ENCODE measurements at regions not wholly inside any gene's neighbourhood (a gene's known extent, or its start where the extent isn't known, plus 50 kb on each side); places are given as distances from the start of the nearest gene placed in this dataset.

DNA sequence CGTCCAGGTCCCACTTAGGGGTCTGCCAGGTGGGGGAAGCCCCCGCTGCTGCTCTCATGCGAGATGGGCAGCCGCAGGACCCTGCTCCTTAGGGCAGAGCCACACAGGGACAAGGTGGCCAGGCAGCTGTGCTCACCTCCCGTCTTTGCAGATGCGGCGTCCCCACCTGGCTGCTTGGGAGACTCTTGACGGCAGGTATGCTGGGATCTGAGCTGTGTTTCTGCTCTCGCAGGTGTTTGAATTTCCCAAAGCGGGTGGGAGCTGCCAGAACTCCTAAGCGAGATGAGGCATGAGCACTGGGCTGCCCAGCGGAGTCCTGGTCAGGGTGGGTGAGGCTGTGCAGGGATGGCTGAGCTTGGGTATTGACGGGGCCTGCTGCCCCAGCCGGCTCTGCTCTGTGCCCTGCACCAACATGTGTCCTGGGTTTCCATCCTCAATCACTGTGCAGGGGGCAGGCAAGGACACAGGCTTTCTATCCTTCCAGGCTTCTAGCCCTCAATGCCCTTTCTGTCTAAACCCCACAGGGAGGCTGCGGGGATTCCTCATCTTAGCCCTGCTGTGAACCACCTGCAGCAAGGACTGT is 151.4 kb downstream of the ICE1 start:
- no peaks in the 10 kb centered on the region for H3K9me3 ChIP-seq (ENCODE audit: control insufficient read depth, insufficient read depth, low read depth, low read length)
- H3K79me2 ChIP-seq (ENCODE audit: control insufficient read depth, insufficient read depth, low read length) = no peaks in the 10 kb centered on the region
- no peaks in the 10 kb centered on the region for H3K36me3 ChIP-seq (ENCODE audit: control insufficient read depth, insufficient read depth, low read length)

DNA sequence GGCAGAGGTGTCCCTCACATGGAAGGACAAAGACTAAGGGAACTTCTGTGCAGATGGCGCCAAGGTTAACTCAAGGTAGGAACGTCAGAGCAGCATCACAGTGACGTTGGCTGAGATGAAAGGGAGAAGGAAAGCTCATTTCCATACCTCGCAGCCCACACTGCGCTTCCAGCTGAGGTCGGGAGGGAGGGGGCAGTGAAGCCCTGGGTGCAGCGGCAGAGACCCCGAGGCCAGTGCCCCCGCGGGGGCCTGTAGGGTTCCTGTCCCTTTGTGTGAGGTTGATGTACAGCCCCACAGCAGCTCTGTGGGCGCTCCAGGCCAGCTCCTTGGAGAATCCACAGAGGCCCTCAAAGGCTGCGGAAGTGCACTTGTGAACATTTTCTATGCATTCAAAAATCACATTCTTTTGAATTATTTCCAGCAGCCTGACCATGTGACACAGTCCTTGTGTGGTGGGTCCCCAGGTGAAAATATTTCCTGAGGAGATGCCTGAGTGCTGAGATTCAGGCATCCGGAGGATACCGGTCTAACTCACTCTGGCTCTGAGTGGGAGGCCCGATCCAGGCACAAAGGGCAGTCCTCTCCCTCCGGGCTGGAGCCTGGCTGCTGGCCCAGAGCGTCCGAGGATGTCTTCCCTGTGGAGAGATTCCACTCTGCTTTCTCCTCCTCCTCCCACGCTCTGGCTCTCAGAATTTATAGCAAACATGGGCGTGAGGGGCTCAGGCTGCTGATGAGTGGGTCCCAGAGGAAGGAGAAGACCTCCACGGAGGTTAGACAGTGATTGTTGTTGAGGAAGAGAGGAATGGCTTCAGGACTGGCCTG is 150.7 kb downstream of the ICE1 start:
- Histone ChIP-seq H3K79me2 (ENCODE audit: control insufficient read depth, insufficient read depth, low read length) (no peaks in the 10 kb centered on the region), H4K20me1 (ENCODE audit: control insufficient read depth, extremely low read depth, insufficient read depth, low read length) (no peaks in the 10 kb centered on the region), H3K36me3 (ENCODE audit: control insufficient read depth, insufficient read depth, low read length) (no peaks in the 10 kb centered on the region), H2AFZ (ENCODE audit: low read length) (no peak overlapping the region), H3K4me1 (ENCODE audit: control insufficient read depth, extremely low read depth, insufficient read depth, low read length) (no peaks in the 10 kb centered on the region), H3K4me3 (replicated peaks in 1 of 4; ENCODE audit: control extremely low read depth in 1 of 4, insufficient read depth in 1 of 4, low read depth in 3 of 4, low read length in 4 of 4) (no peak overlapping the region), H3K9ac (ENCODE audit: insufficient read depth, low read length) (no peak overlapping the region), H3K27me3 (ENCODE audit: control insufficient read depth, insufficient read depth, low read length) (no peaks in the 10 kb centered on the region), H3K4me2 (ENCODE audit: extremely low read depth, insufficient read depth, low read length) (no peak overlapping the region), H3K27ac (ENCODE audit: insufficient read depth, low read length) (no peak overlapping the region), H3K9me3 (ENCODE audit: control insufficient read depth, insufficient read depth, low read depth, low read length) (no peaks in the 10 kb centered on the region)
- no peak for DNase-seq (ENCODE audit: low read depth in 2 of 2)
- TF ChIP-seq CTCF (conservative IDR thresholded peaks at IDR 0.05 in 1 of 2, IDR thresholded peaks at IDR 0.05 in 1 of 2; ENCODE audit: low read depth in 1 of 2, low read length in 2 of 2) (no peak), EZH2 (IDR thresholded peaks at IDR 0.05; ENCODE audit: low read length, missing control alignments) (no peak)

More for the DNA sequence above, 151.4 kb downstream of the ICE1 start:
- no peak overlapping the region for H3K9ac ChIP-seq (ENCODE audit: insufficient read depth, low read length)
- H3K4me2 ChIP-seq (ENCODE audit: extremely low read depth, insufficient read depth, low read length) = no peak overlapping the region
- no peak for TF ChIP-seq CTCF (conservative IDR thresholded peaks at IDR 0.05 in 1 of 2, IDR thresholded peaks at IDR 0.05 in 1 of 2; ENCODE audit: low read depth in 1 of 2, low read length in 2 of 2)
- no peak for TF ChIP-seq EZH2 (IDR thresholded peaks at IDR 0.05; ENCODE audit: low read length, missing control alignments)
- no peaks in the 10 kb centered on the region for H3K27me3 ChIP-seq (ENCODE audit: control insufficient read depth, insufficient read depth, low read length)
- no peak for DNase-seq (ENCODE audit: low read depth in 2 of 2)
- no peak overlapping the region for H2AFZ ChIP-seq (ENCODE audit: low read length)
- H3K4me1 ChIP-seq (ENCODE audit: control insufficient read depth, extremely low read depth, insufficient read depth, low read length) = no peaks in the 10 kb centered on the region
- H3K4me3 ChIP-seq (replicated peaks in 1 of 4; ENCODE audit: control extremely low read depth in 1 of 4, insufficient read depth in 1 of 4, low read depth in 3 of 4, low read length in 4 of 4) = no peak overlapping the region
- H3K27ac ChIP-seq (ENCODE audit: insufficient read depth, low read length) = no peak overlapping the region
- H4K20me1 ChIP-seq (ENCODE audit: control insufficient read depth, extremely low read depth, insufficient read depth, low read length) = no peaks in the 10 kb centered on the region

- no peak for TF ChIP-seq CTCF (conservative IDR thresholded peaks at IDR 0.05 in 1 of 2, IDR thresholded peaks at IDR 0.05 in 1 of 2; ENCODE audit: low read depth in 1 of 2, low read length in 2 of 2)
- TF ChIP-seq EZH2 (IDR thresholded peaks at IDR 0.05; ENCODE audit: low read length, missing control alignments) = no peak
- Histone ChIP-seq H2AFZ (ENCODE audit: low read length) (no peak overlapping the region), H3K36me3 (ENCODE audit: control insufficient read depth, insufficient read depth, low read length) (no peaks in the 10 kb centered on the region), H3K27me3 (ENCODE audit: control insufficient read depth, insufficient read depth, low read length) (no peaks in the 10 kb centered on the region), H3K9me3 (ENCODE audit: control insufficient read depth, insufficient read depth, low read depth, low read length) (no peaks in the 10 kb centered on the region), H3K9ac (ENCODE audit: insufficient read depth, low read length) (no peak overlapping the region), H3K79me2 (ENCODE audit: control insufficient read depth, insufficient read depth, low read length) (no peaks in the 10 kb centered on the region), H3K4me1 (ENCODE audit: control insufficient read depth, extremely low read depth, insufficient read depth, low read length) (no peaks in the 10 kb centered on the region), H3K4me3 (replicated peaks in 1 of 4; ENCODE audit: control extremely low read depth in 1 of 4, insufficient read depth in 1 of 4, low read depth in 3 of 4, low read length in 4 of 4) (no peak overlapping the region), H3K4me2 (ENCODE audit: extremely low read depth, insufficient read depth, low read length) (no peak overlapping the region), H3K27ac (ENCODE audit: insufficient read depth, low read length) (no peak overlapping the region), H4K20me1 (ENCODE audit: control insufficient read depth, extremely low read depth, insufficient read depth, low read length) (no peaks in the 10 kb centered on the region)
- DNase-seq (ENCODE audit: low read depth in 2 of 2) = no peak
Observed at GRCh38 chr5:5572010-5572865, 149.8 kb downstream of the ICE1 start.

All from fibroblast of lung (primary cell).